K562 (cell line): ENCODE measurements at regions not wholly inside any gene's neighbourhood (a gene's known extent, or its start where the extent isn't known, plus 50 kb on each side); places are given as distances from the start of the nearest gene placed in this dataset.

Source experiments
- CHD7 ChIP-seq: fragments of 200-600 bp; sonication (generic); IDR thresholded peaks from one replicate; pipeline ENCODE4 v1.6.1; 2012; ENCODE audit warnings: mild to moderate bottlenecking, low read depth, low read length, inconsistent platforms
- HBP1 ChIP-seq: fragments of 450-650 bp; formaldehyde crosslinking; IDR thresholded peaks from 2 replicates; pipeline ENCODE4 v1.4.0; 2022; ENCODE audit warnings: missing genetic modification characterization
- HIVEP1 ChIP-seq: fragments of 250-450 bp; sonication (Bioruptor Pico); IDR thresholded peaks from 2 replicates; pipeline ENCODE4 v1.4.0; 2020; ENCODE audit warnings: mild to moderate bottlenecking
- NFXL1 ChIP-seq: fragments of 450-650 bp; formaldehyde crosslinking; IDR thresholded peaks from 2 replicates; pipeline ENCODE4 v1.4.0; 2021; ENCODE audit warnings: mild to moderate bottlenecking
- TF ChIP-seq, protein P1 (sequence below): fragments of 200-400 bp; formaldehyde crosslinking; IDR thresholded peaks from 2 replicates; pipeline ENCODE4 v1.6.1; 2017; ENCODE audit warnings: mild to moderate bottlenecking, low read depth, low read length, moderate library complexity

DNA sequence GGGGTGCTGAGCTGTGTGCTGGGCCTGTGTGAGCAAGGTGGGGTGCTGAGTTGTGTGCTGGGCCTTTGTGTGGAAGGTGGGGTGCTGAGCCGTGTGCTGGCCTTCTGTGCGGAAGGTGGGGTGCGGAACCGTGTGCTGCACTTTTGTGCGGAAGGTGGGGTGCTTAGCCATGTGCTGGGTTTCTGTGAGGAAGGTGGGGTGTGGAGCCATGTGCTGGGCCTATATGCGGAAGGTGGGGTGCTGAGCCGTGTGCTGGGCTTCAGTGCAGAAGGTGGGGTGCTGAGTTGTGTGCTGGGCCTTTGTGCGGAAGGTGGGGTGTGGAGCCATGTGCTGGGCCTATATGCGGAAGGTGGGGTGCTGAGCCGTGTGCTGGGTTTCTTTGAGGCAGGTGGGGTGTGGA lies 555.4 kb upstream of the EEF2KMT start (continued):
- TF ChIP-seq CHD7 (no peak), HBP1 (CRISPR knock-in tag) (no peak), NFXL1 (no peak), HIVEP1 (CRISPR knock-in tag) (no peak)
- TF ChIP-seq, protein P1, sequence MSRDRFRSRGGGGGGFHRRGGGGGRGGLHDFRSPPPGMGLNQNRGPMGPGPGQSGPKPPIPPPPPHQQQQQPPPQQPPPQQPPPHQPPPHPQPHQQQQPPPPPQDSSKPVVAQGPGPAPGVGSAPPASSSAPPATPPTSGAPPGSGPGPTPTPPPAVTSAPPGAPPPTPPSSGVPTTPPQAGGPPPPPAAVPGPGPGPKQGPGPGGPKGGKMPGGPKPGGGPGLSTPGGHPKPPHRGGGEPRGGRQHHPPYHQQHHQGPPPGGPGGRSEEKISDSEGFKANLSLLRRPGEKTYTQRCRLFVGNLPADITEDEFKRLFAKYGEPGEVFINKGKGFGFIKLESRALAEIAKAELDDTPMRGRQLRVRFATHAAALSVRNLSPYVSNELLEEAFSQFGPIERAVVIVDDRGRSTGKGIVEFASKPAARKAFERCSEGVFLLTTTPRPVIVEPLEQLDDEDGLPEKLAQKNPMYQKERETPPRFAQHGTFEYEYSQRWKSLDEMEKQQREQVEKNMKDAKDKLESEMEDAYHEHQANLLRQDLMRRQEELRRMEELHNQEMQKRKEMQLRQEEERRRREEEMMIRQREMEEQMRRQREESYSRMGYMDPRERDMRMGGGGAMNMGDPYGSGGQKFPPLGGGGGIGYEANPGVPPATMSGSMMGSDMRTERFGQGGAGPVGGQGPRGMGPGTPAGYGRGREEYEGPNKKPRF = no peak
